SU-DHL-6 (cell line): ENCODE measurements at regions not wholly inside any gene's neighbourhood (a gene's known extent, or its start where the extent isn't known, plus 50 kb on each side); places are given as distances from the start of the nearest gene placed in this dataset.

Source experiments
- H2AFZ ChIP-seq: fragments of 200-600 bp; sonication (generic); 2 replicates; pipeline ENCODE4 v1.6.1; 2014; ENCODE audit warnings: low read depth, mild to moderate bottlenecking, moderate library complexity, mixed read lengths, antibody characterized with exemption, low read length; ENCODE audit not compliant: severe bottlenecking
- H3F3A ChIP-seq: fragments of 200-600 bp; shearing (Covaris generic); 2 replicates; pipeline ENCODE4 v1.6.0; 2016; ENCODE audit warnings: antibody characterized with exemption, mild to moderate bottlenecking; ENCODE audit not compliant: insufficient read depth
- H3K27ac ChIP-seq: fragments of 200-600 bp; sonication (generic); 2 replicates; pipeline ENCODE4 v1.5.1; 2016; ENCODE audit warnings: low read depth, mild to moderate bottlenecking, low read length, moderate library complexity, mixed read lengths
- H3K27me3 ChIP-seq: fragments of 200-600 bp; sonication (generic), shearing (Covaris generic); 2 replicates; pipeline ENCODE4 v1.6.0; 2014; ENCODE audit warnings: mild to moderate bottlenecking, low read length
- H3K36me3 ChIP-seq: fragments of 200-600 bp; sonication (generic); 2 replicates; pipeline ENCODE4 v1.6.1; 2014; ENCODE audit warnings: mild to moderate bottlenecking, low read length, mixed read lengths
- H3K4me2 ChIP-seq: fragments of 300-600, 200-600 bp; shearing (Covaris generic), sonication (generic); 2 replicates; pipeline ENCODE4 v1.6.0; 2014; ENCODE audit warnings: low read length, low read depth, mild to moderate bottlenecking; ENCODE audit not compliant: poor library complexity, severe bottlenecking
- H3K4me3 ChIP-seq: fragments of 200-600 bp; sonication (generic); 2 replicates; pipeline ENCODE4 v1.5.1; 2014; ENCODE audit warnings: antibody characterized with exemption, low read length, mild to moderate bottlenecking, mixed read lengths; ENCODE audit not compliant: insufficient read depth, poor library complexity, severe bottlenecking
- H3K79me2 ChIP-seq: fragments of 200-600 bp; sonication (generic); 2 replicates; pipeline ENCODE4 v1.6.1; 2014; ENCODE audit warnings: mild to moderate bottlenecking, low read length, moderate library complexity; ENCODE audit not compliant: insufficient read depth
- H3K9ac ChIP-seq: fragments of 200-600 bp; sonication (generic); 2 replicates; pipeline ENCODE4 v1.7.0; 2014; ENCODE audit warnings: mild to moderate bottlenecking, low read length
- H3K9me2 ChIP-seq: fragments of 200-600 bp; sonication (generic); replicated peaks from 2 replicates; pipeline ENCODE4 v1.6.1; 2014; ENCODE audit warnings: low read length; ENCODE audit not compliant: insufficient read depth
- H3K9me3 ChIP-seq: fragments of 200-600 bp; sonication (generic); 2 replicates; pipeline ENCODE4 v1.6.1; 2014; ENCODE audit warnings: low read length, mixed read lengths; ENCODE audit not compliant: insufficient read depth
- H4K20me1 ChIP-seq: fragments of 200-600 bp; sonication (generic); 2 replicates; pipeline ENCODE4 v1.6.1; 2014; ENCODE audit warnings: low read depth, mild to moderate bottlenecking, antibody characterized with exemption, low read length, moderate library complexity, mixed read lengths
- EZH2phosphoT487 ChIP-seq: fragments of 200-600 bp; sonication (generic), shearing (Covaris generic); conservative IDR thresholded peaks from 2 replicates; pipeline ENCODE4 v1.6.1; 2018; ENCODE audit warnings: mild to moderate bottlenecking, antibody characterized with exemption, low read length, moderate library complexity, mixed read lengths
- TF ChIP-seq, protein P1 (sequence below): fragments of 200-600 bp; sonication (generic); IDR thresholded peaks from one replicate; pipeline ENCODE4 v1.5.1; 2017; ENCODE audit warnings: antibody characterized with exemption, mild to moderate bottlenecking, low read length, moderate library complexity; ENCODE audit not compliant: insufficient read depth, poor library complexity, severe bottlenecking

DNA sequence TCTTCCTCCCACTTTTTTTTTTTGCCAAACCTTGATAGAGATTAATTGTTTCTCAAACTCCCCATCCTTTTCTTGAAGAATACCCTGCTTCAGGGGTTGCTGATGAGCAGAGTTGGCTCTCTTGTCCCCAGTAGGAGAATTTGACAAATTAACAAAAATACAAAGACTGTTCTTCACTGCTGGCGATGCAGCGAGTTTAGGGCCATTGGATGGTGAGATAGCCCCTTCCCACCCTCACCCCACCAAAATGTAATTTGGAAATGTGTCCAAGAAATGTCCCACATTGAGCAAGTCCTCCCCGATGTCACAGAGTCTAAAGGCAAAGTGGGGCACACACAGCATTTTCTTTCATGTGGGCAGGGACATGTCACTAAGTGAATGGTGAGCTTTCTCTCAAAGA is 136.0 kb upstream of the RARB start:
- no peak for TF ChIP-seq EZH2phosphoT487
- TF ChIP-seq, protein P1, sequence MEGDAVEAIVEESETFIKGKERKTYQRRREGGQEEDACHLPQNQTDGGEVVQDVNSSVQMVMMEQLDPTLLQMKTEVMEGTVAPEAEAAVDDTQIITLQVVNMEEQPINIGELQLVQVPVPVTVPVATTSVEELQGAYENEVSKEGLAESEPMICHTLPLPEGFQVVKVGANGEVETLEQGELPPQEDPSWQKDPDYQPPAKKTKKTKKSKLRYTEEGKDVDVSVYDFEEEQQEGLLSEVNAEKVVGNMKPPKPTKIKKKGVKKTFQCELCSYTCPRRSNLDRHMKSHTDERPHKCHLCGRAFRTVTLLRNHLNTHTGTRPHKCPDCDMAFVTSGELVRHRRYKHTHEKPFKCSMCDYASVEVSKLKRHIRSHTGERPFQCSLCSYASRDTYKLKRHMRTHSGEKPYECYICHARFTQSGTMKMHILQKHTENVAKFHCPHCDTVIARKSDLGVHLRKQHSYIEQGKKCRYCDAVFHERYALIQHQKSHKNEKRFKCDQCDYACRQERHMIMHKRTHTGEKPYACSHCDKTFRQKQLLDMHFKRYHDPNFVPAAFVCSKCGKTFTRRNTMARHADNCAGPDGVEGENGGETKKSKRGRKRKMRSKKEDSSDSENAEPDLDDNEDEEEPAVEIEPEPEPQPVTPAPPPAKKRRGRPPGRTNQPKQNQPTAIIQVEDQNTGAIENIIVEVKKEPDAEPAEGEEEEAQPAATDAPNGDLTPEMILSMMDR: no peak
- Histone ChIP-seq H3K4me3 (no peak overlapping the region), H3K4me2 (no peak overlapping the region), H3K79me2 (no peaks in the 10 kb centered on the region), H3K27ac (no peak overlapping the region), H2AFZ (no peak overlapping the region), H3K9ac (no peak overlapping the region), H3K36me3 (no peaks in the 10 kb centered on the region), H3K9me3 (no peaks in the 10 kb centered on the region), H3F3A (no peaks in the 10 kb centered on the region), H4K20me1 (no peaks in the 10 kb centered on the region), H3K9me2 (no peaks in the 10 kb centered on the region), H3K27me3 (no peaks in the 10 kb centered on the region)

GRCh38 chr3:25292595-25292994 is 135.5 kb upstream of the RARB start:
- Histone ChIP-seq H2AFZ (no peak overlapping the region), H3K36me3 (no peaks in the 10 kb centered on the region), H3K4me2 (no peak overlapping the region), H3K9ac (no peak overlapping the region), H3K27ac (no peak overlapping the region), H3K9me3 (no peaks in the 10 kb centered on the region), H3K27me3 (no peaks in the 10 kb centered on the region), H3K4me3 (no peak overlapping the region), H3F3A (no peaks in the 10 kb centered on the region), H3K9me2 (no peaks in the 10 kb centered on the region), H4K20me1 (no peaks in the 10 kb centered on the region), H3K79me2 (no peaks in the 10 kb centered on the region)
- TF ChIP-seq, protein P1: no peak
- no peak for TF ChIP-seq EZH2phosphoT487

- no peak overlapping the region for H2AFZ ChIP-seq
- H3K4me3 ChIP-seq: no peak overlapping the region
- H3K9me2 ChIP-seq: no peaks in the 10 kb centered on the region
- no peaks in the 10 kb centered on the region for H3K9me3 ChIP-seq
- H4K20me1 ChIP-seq: no peaks in the 10 kb centered on the region
- H3K4me2 ChIP-seq: no peak overlapping the region
- H3K79me2 ChIP-seq: no peaks in the 10 kb centered on the region
- no peak overlapping the region for H3K27ac ChIP-seq
- H3K9ac ChIP-seq: no peak overlapping the region
- TF ChIP-seq EZH2phosphoT487: no peak
- TF ChIP-seq, protein P1: no peak
- H3F3A ChIP-seq: no peaks in the 10 kb centered on the region
- H3K36me3 ChIP-seq: no peaks in the 10 kb centered on the region
- H3K27me3 ChIP-seq: no peaks in the 10 kb centered on the region
These were observed 134.3 kb upstream of the RARB start for GRCh38 chr3:25293736-25294135.
